ENCODE measurements at regions not wholly inside any gene's neighbourhood (a gene's known extent, or its start where the extent isn't known, plus 50 kb on each side); places are given as distances from the start of the nearest gene placed in this dataset.
A peak's percentile ranks its signal among the peaks of the same experiment; 100 is the strongest.

- Histone ChIP-seq H3K36me3 (ENCODE audit: control insufficient read depth in 1 of 2, insufficient read depth in 2 of 2, low read length in 2 of 2) (no peaks in the 10 kb centered on the region), H3K4me3 (ENCODE audit: low read depth in 1 of 2, low read length in 2 of 2) (no peak overlapping the region), H3K4me1 (ENCODE audit: control insufficient read depth in 1 of 2, insufficient read depth in 2 of 2, low read length in 2 of 2) (peaks cover 4 to 24% of the 10 kb centered on the region in 2 donors), H3K27me3 (ENCODE audit: low read depth, low read length) (no peaks in the 10 kb centered on the region), H3K27ac (ENCODE audit: low read length) (no peak overlapping the region), H3K9me3 (ENCODE audit: control insufficient read depth in 1 of 2, low read length in 2 of 2) (no peaks in the 10 kb centered on the region)
Observed at GRCh38 chr7:73974101-73974947, 53.6 kb upstream of the ELN start.

GRCh38 chr7:73974948-73975926 is 52.7 kb upstream of the ELN start:
- H3K4me1 ChIP-seq (ENCODE audit: control insufficient read depth in 1 of 2, insufficient read depth in 2 of 2, low read length in 2 of 2), result peaks cover 4 to 25% of the 10 kb centered on the region in 2 donors
- no peaks in the 10 kb centered on the region for H3K9me3 ChIP-seq (ENCODE audit: control insufficient read depth in 1 of 2, low read length in 2 of 2)
- no peak overlapping the region for H3K27ac ChIP-seq (ENCODE audit: low read length)
- no peaks in the 10 kb centered on the region for H3K36me3 ChIP-seq (ENCODE audit: control insufficient read depth in 1 of 2, insufficient read depth in 2 of 2, low read length in 2 of 2)
- H3K27me3 ChIP-seq (ENCODE audit: low read depth, low read length), result no peaks in the 10 kb centered on the region
- no peak overlapping the region for H3K4me3 ChIP-seq (ENCODE audit: low read depth in 1 of 2, low read length in 2 of 2)

- no peaks in the 10 kb centered on the region for H3K9me3 ChIP-seq (ENCODE audit: control insufficient read depth in 1 of 2, low read length in 2 of 2)
- H3K36me3 ChIP-seq (ENCODE audit: control insufficient read depth in 1 of 2, insufficient read depth in 2 of 2, low read length in 2 of 2), result no peaks in the 10 kb centered on the region
- H3K4me3 ChIP-seq (ENCODE audit: low read depth in 1 of 2, low read length in 2 of 2), result no peak overlapping the region
- no peaks in the 10 kb centered on the region for H3K27me3 ChIP-seq (ENCODE audit: low read depth, low read length)
- H3K27ac ChIP-seq (ENCODE audit: low read length), result no peak overlapping the region
- peaks cover 4 to 25% of the 10 kb centered on the region in 2 donors for H3K4me1 ChIP-seq (ENCODE audit: control insufficient read depth in 1 of 2, insufficient read depth in 2 of 2, low read length in 2 of 2)
Observed at GRCh38 chr7:73976761-73977618, 51.0 kb upstream of the ELN start.

- peak overlapping the region; percentile 56 for H3K27ac ChIP-seq (ENCODE audit: low read length)
- no peak overlapping the region for H3K4me3 ChIP-seq (ENCODE audit: low read depth in 1 of 2, low read length in 2 of 2)
- H3K4me1 ChIP-seq (ENCODE audit: control insufficient read depth in 1 of 2, insufficient read depth in 2 of 2, low read length in 2 of 2), result peaks cover 4 to 25% of the 10 kb centered on the region in 2 donors
Observed at GRCh38 chr7:73977619-73978618, 50.1 kb upstream of the ELN start.

More at GRCh38 chr7:73977619-73978618, 50.1 kb upstream of the ELN start:
- Histone ChIP-seq H3K36me3 (ENCODE audit: control insufficient read depth in 1 of 2, insufficient read depth in 2 of 2, low read length in 2 of 2) (no peaks in the 10 kb centered on the region), H3K27me3 (ENCODE audit: low read depth, low read length) (no peaks in the 10 kb centered on the region), H3K9me3 (ENCODE audit: control insufficient read depth in 1 of 2, low read length in 2 of 2) (no peaks in the 10 kb centered on the region)
